HEK293T (cell line): ENCODE measurements at regions not wholly inside any gene's neighbourhood (a gene's known extent, or its start where the extent isn't known, plus 50 kb on each side); places are given as distances from the start of the nearest gene placed in this dataset.

ENCODE experiments used
- CTCF ChIA-PET: fragments of 350-600 bp; formaldehyde crosslinking; extraction: SDS; loops from one replicate; lab custom pipeline; 2021; ENCODE audit warnings: antibody characterized with exemption, inconsistent platforms; lab: Yijun Ruan, JAX
- POLR2A ChIA-PET: fragments of 350-600 bp; formaldehyde crosslinking; extraction: SDS; loops from one replicate; lab custom pipeline; 2020; ENCODE audit warnings: antibody characterized with exemption, inconsistent platforms; lab: Yijun Ruan, JAX
- DNase-seq: peaks from one replicate; pipeline ENCODE4 v3.0.0; 2012; ENCODE audit warnings: mixed read lengths; ENCODE audit errors: extremely low spot score
- ARNT ChIP-seq: fragments of 450-650 bp; IDR thresholded peaks from 2 replicates; pipeline ENCODE4 v1.6.1; 2017; ENCODE audit warnings: mild to moderate bottlenecking
- BHLHE40 ChIP-seq: fragments of 450-650 bp; IDR thresholded peaks from 2 replicates; pipeline ENCODE4 v1.6.1; 2016; ENCODE audit warnings: mild to moderate bottlenecking, moderate library complexity, borderline replicate concordance
- CTBP1 ChIP-seq: fragments of 450-650 bp; IDR thresholded peaks from 2 replicates; pipeline ENCODE4 v1.6.1; 2016; ENCODE audit warnings: borderline replicate concordance
- ELF4 ChIP-seq: fragments of 450-650 bp; IDR thresholded peaks from 2 replicates; pipeline ENCODE4 v1.6.1; 2017; ENCODE audit warnings: antibody characterized with exemption
- FOXA1 ChIP-seq: fragments of 450-650 bp; IDR thresholded peaks from 2 replicates; pipeline ENCODE4 v1.6.1; 2016; ENCODE audit warnings: mild to moderate bottlenecking
- FOXK2 ChIP-seq: fragments of 450-650 bp; IDR thresholded peaks from 2 replicates; pipeline ENCODE4 v1.6.1; 2016; ENCODE audit warnings: mild to moderate bottlenecking
- FOXM1 ChIP-seq: fragments of 450-650 bp; IDR thresholded peaks from 2 replicates; pipeline ENCODE4 v1.6.1; 2017; ENCODE audit warnings: mild to moderate bottlenecking, borderline replicate concordance
- HDGF ChIP-seq: fragments of 450-650 bp; IDR thresholded peaks from 2 replicates; pipeline ENCODE4 v1.6.1; 2017; ENCODE audit warnings: antibody characterized with exemption, borderline replicate concordance
- L3MBTL2 ChIP-seq: fragments of 450-650 bp; conservative IDR thresholded peaks from 2 replicates; pipeline ENCODE4 v1.6.1; 2016; ENCODE audit warnings: mild to moderate bottlenecking
- LEF1 ChIP-seq: fragments of 450-650 bp; IDR thresholded peaks from 2 replicates; pipeline ENCODE4 v1.6.1; 2017; ENCODE audit warnings: mild to moderate bottlenecking, borderline replicate concordance
- NFRKB ChIP-seq: fragments of 450-650 bp; IDR thresholded peaks from 2 replicates; pipeline ENCODE4 v1.6.1; 2016; ENCODE audit warnings: mild to moderate bottlenecking, moderate library complexity
- SP1 ChIP-seq: fragments of 450-650 bp; IDR thresholded peaks from 2 replicates; pipeline ENCODE4 v1.6.1; 2017
- SUZ12 ChIP-seq: fragments of 450-650 bp; IDR thresholded peaks from 2 replicates; pipeline ENCODE4 v1.6.1; 2016; ENCODE audit warnings: mild to moderate bottlenecking
- TARDBP ChIP-seq: fragments of 450-650 bp; IDR thresholded peaks from 2 replicates; pipeline ENCODE4 v1.6.1; 2016
- ZNF384 ChIP-seq: fragments of 450-650 bp; IDR thresholded peaks from 2 replicates; pipeline ENCODE4 v1.6.1; 2016
- TF ChIP-seq, protein P1 (sequence below): fragments of 450-650 bp; IDR thresholded peaks from 2 replicates; pipeline ENCODE4 v1.6.1; 2016

DNA sequence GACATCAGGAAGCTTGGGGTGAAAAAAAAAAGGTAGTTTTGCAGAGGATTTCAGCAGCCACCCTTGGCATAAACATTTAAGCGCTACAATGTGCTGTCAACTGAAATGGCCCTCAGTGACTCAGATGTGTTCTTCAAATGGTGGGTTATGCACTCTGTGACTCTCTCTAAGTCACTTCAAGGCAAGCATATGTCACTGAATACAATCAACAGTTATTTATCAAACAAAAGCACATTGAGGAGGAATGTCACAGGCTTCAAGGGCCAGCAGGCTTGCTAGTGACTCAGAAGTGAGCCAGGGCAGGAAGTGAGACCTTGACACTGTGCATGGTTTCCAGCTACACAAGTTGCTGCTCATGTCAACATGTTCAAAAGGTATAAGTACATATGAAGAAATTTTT lies 523.7 kb upstream of the HTR2A start:
- DNase-seq, result no peak
- TF ChIP-seq, protein P1, sequence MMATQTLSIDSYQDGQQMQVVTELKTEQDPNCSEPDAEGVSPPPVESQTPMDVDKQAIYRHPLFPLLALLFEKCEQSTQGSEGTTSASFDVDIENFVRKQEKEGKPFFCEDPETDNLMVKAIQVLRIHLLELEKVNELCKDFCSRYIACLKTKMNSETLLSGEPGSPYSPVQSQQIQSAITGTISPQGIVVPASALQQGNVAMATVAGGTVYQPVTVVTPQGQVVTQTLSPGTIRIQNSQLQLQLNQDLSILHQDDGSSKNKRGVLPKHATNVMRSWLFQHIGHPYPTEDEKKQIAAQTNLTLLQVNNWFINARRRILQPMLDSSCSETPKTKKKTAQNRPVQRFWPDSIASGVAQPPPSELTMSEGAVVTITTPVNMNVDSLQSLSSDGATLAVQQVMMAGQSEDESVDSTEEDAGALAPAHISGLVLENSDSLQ, result no peak
- no peak for TF ChIP-seq FOXK2
- CTCF ChIA-PET, result no interaction called here
- POLR2A ChIA-PET, result no interaction called here

DNA sequence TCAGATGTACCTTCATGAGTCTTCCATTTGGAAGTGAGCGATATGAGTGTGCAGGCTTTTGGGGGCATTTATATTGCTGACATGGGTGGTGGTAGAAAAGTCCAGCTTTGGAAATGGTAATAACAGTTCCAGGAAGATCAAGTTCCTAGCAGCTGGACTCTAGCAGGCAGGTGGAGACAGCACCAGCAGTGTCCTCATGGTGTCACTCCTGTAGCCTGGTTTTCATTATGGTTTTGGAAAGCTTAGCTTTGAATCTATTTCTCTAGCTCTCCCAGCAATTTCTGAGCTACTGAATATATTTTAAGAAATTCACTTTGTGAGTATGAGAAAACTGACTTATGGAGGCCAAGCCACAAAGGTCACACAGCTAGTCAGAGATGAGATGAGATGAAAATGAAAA lies 523.2 kb upstream of the HTR2A start:
- no peak for TF ChIP-seq TARDBP
- no peak for TF ChIP-seq SUZ12
- no peak for TF ChIP-seq HDGF
- TF ChIP-seq ARNT, result no peak
- TF ChIP-seq FOXA1, result no peak
- TF ChIP-seq ELF4, result no peak
- TF ChIP-seq FOXK2, result no peak
- no peak for TF ChIP-seq FOXM1
- TF ChIP-seq CTBP1, result no peak
- no peak for TF ChIP-seq ZNF384
- no peak for TF ChIP-seq NFRKB
- DNase-seq, result no peak
- ChIA-PET POLR2A (no interaction called here), CTCF (no interaction called here)

DNA sequence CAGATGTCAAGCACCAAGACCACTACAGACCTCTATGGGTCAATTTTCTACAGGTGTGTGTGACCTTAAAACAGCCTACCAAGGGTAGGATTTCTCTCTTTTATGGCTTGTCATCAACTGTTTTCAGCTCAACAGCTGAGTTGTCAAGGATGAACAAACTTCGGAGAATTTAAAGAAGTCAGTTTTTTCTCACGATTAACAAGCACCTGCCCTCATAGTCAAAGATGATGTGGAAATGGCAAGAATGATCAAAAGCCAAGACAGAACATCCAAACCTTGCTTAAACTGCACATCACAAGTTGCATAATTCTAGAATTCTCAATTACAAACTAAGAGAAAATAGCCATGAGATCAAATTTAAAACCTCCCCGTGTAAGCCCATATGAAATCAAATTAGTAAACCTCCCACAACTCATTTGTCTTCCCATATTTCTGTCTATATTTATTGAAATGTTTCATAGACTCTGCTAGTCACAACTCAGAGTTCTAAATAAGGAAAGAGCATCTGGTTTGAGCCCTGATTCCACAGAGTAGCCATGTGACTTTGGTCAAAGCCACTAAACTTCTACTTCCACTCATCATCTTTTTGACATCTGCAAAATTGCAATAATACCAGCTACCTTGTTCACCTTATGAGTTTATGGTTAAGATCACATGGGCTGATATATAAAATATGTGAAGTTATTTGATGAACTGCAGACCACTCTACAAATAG lies 521.5 kb upstream of the HTR2A start:
- CTCF ChIA-PET, result no interaction called here
- no peak for TF ChIP-seq ZNF384
- no peak for TF ChIP-seq ARNT
- TF ChIP-seq FOXK2, result no peak
- TF ChIP-seq ELF4, result no peak
- TF ChIP-seq NFRKB, result no peak
- TF ChIP-seq L3MBTL2, result no peak
- TF ChIP-seq, protein P1, result no peak
- TF ChIP-seq SUZ12, result no peak
- TF ChIP-seq CTBP1, result no peak
- TF ChIP-seq TARDBP, result no peak
- no peak for TF ChIP-seq FOXA1
- no peak for TF ChIP-seq SP1
- no peak for TF ChIP-seq BHLHE40
- TF ChIP-seq FOXM1, result no peak
- TF ChIP-seq HDGF, result no peak
- no peak for TF ChIP-seq LEF1

DNA sequence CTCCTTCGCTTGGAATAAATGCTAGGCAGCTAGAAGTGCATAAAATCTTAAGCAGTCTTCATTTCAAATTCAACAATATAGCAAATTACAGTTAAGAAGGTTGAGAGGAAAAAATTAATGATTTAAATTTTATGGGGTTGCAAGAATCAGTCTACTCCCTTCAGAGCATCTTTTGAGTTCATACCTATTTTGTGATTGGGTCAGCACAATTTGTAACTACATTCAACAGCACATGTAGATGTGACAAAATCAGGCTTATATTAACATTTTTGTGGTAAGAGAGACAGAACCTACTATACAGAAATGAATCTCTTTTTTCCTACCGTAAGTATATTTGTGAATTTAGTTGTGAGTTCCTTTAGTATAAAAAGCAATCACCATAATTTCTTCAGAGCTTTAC lies 520.6 kb upstream of the HTR2A start:
- CTCF ChIA-PET, result no interaction called here
- TF ChIP-seq NFRKB (no peak), BHLHE40 (no peak), FOXM1 (no peak), L3MBTL2 (no peak), LEF1 (no peak), ARNT (no peak), ZNF384 (no peak), ELF4 (no peak)
- TF ChIP-seq, protein P1, result no peak
- POLR2A ChIA-PET, result no interaction called here
- no peak for DNase-seq

More for the DNA sequence above, 521.5 kb upstream of the HTR2A start:
- POLR2A ChIA-PET, result no interaction called here
- DNase-seq, result no peak

DNA sequence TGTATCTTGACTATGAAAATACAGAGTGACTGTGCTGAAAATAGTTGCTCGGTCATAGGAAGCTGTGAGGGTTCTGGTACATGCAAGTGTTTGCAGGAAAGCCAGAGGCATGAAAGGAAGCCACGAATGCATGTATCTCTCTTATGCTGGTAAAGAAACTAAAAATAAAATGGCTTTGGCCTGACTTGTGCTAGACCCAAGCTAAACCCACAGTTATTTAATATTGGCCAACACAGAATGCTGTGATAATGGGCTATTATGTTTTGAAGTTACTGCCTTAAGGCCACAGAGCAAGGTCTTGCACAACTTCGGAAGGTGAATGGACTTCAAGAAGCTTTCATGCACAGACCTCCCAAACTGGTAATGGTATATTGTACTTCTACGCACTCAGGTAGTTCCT lies 518.2 kb upstream of the HTR2A start:
- no peak for TF ChIP-seq NFRKB
- TF ChIP-seq, protein P1, result no peak
- TF ChIP-seq FOXK2, result no peak
- TF ChIP-seq FOXM1, result no peak
- TF ChIP-seq SUZ12, result no peak
- TF ChIP-seq HDGF, result no peak
- TF ChIP-seq ELF4, result no peak
- TF ChIP-seq LEF1, result no peak
- TF ChIP-seq FOXA1, result no peak
- no peak for TF ChIP-seq L3MBTL2
- no peak for TF ChIP-seq CTBP1
- TF ChIP-seq TARDBP, result no peak
- ChIA-PET CTCF (no interaction called here), POLR2A (no interaction called here)
- DNase-seq, result no peak

DNA sequence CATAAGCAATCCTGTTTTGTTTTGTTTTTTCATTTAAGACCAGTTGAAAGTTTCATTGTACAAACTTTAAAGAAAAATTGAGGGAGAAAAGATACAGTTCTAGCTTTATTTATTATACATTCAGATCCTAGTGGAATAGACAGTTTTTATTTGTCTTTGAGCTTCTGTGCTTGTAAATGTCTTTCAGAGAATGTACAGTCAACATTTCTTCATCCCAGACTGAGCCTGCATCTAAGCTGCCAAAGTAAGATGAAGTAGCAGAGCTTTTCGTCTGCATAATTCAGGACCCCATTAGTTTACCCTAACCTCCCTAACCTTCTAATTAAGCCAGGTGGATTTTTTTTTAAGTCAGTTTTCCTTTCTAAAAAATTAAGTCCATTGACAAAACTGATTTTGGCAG lies 516.7 kb upstream of the HTR2A start:
- ChIA-PET CTCF (no interaction called here), POLR2A (no interaction called here)
- DNase-seq, result no peak
- TF ChIP-seq FOXM1, result no peak
- TF ChIP-seq ELF4, result no peak
- TF ChIP-seq HDGF, result no peak
- TF ChIP-seq ZNF384, result no peak
- TF ChIP-seq FOXK2, result no peak
- no peak for TF ChIP-seq L3MBTL2
- TF ChIP-seq, protein P1, result no peak
- no peak for TF ChIP-seq BHLHE40
- TF ChIP-seq ARNT, result no peak
- no peak for TF ChIP-seq TARDBP
- TF ChIP-seq NFRKB, result no peak
- no peak for TF ChIP-seq SP1
- TF ChIP-seq CTBP1, result no peak
- no peak for TF ChIP-seq SUZ12
- TF ChIP-seq LEF1, result no peak
- no peak for TF ChIP-seq FOXA1
